Right hindlimb (tissue), 1 donor: ENCODE measurements at regions not wholly inside any gene's neighbourhood (a gene's known extent, or its start where the extent isn't known, plus 50 kb on each side); places are given as distances from the start of the nearest gene placed in this dataset.
A peak's percentile ranks its signal among the peaks of the same experiment; 100 is the strongest.
"Not testable (repeated sequence)": the region's sequence is repeated elsewhere in the genome, so short reads cannot be mapped to it uniquely, and the experiment has no call there.

Experiments
- DNase-seq: peaks from one replicate; pipeline ENCODE4 v3.0.0-alpha.2; 2018

- not testable (repeated sequence) for DNase-seq
Measured at GRCh38 chr18:44359741-44360140, 320.9 kb upstream of the SETBP1 start.

GRCh38 chr18:44362213-44362612, 318.5 kb upstream of the SETBP1 start:
- DNase-seq = not testable (repeated sequence)

DNA sequence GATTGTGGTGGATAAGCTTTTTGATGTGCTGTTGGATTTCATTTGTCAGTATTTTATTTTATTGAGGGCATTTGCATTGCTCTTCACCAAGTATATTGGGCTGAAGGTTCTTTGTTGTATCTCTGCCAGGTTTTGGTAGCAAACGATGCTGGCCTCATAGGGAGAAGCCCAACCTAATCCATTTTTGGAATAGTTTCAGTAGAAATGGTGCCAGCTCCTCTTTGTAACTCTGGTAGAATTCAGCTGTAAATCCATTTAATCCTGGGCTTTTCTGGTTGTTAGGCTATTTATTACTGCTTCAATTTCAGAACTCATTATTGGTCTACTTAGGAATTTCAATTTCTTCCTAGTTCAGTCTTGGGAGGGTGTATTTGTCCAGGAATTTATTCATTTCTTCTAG, 309.8 kb upstream of the SETBP1 start:
- DNase-seq = no peak

DNA sequence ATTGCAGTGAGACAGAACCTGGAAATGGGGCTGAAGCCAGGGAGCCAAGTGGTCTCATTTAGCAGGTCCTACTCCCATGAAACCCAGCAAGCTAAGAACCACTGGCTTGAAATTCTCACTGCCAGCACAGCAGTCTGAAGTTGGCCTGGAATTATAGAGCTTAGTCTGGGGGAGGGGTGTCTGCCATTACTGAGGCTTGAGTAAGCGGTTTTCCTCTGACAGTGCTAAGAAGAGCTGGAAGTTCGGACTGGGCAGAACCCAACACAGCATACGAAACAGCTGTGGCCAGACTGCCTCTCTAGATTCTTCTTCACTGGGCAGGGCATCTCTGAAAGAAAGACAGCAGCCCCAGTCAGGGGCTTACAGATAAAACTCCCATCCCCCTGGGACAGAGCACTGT, 305.7 kb upstream of the SETBP1 start:
- no peak for DNase-seq

DNA sequence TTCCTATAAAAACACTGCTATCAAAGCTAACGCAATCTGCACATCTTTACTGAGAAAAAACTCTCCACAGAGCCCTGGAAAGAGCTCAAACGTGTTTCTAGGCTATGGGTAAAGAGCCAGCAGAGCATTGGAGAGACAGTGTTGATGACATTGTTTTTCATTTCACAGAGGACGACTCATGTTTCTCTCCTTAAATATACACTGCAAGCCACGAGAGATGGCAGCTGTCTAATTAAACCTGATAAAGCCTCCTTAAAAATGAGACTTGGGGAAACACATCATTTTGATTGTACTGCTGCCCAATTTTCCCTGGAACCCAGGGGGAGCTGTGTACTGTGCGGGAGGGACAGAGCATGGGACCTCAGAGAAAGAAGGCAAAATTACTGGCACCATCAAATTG, 294.3 kb upstream of the SETBP1 start:
- peak; percentile 23 for DNase-seq

GRCh38 chr18:44388329-44388728, 292.4 kb upstream of the SETBP1 start:
- no peak for DNase-seq

DNA sequence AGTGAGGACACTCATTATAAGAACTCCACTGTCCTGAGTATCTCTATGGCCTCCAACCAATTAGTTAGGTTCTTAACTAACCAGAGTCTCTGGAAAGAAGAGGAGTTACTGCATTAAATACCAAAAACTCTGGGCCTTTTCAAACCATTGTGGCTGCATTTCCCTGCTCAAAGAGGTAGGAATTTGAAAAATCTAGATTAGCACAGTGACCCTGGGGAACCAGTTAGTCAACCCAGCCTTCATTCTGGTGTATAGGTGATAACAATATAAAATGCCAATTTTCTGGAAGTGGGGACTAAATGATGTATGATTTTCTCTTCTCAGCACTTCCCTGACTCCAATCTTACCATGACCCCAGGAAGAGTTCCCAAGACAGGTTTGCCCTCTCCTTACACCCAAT, 287.8 kb upstream of the SETBP1 start:
- no peak for DNase-seq

GRCh38 chr18:44393406-44393805, 287.3 kb upstream of the SETBP1 start:
- DNase-seq = no peak

GRCh38 chr18:44396550-44396949, 284.1 kb upstream of the SETBP1 start:
- DNase-seq = no peak

DNA sequence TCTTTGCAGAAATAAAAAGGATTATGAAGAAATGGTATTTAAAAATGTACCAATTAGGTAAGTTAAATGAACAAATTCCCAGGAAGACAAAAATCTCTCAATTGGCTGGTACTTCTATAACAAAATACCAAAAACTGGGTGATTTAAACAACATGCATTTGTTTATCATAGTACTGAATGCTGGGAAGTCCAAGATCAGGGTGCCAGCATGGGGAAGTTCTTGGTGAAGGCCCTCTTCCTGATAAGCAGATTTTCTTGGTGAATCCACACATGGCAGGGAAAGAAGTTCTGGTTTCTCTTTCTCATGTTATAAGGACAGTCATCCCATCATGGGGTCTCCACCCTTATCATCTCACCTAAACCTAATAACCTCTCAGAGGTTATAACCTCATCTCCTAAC, 271.6 kb upstream of the SETBP1 start:
- DNase-seq = no peak

GRCh38 chr18:44409515-44409914, 271.2 kb upstream of the SETBP1 start:
- no peak for DNase-seq

DNA sequence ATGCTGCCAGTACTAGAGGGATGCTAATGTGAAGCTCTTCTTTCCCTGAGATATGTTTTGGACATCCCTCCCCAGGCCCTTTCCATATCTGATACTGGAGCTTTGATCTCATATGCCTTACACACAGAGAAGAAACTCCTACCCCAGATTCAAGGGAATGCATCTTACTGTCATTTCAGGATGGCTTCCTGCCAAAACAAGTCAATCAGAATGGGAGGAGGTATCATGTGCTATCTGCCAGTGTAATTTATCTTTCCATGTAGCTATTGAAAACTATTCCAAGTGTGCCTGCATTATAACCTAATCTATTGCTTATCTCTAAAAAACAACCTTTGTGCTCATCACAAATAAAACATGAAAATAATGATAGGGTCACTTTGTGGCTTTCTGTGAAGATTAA, 269.9 kb upstream of the SETBP1 start:
- no peak for DNase-seq

- DNase-seq = no peak
Measured at GRCh38 chr18:44411262-44411905, 269.3 kb upstream of the SETBP1 start.

DNA sequence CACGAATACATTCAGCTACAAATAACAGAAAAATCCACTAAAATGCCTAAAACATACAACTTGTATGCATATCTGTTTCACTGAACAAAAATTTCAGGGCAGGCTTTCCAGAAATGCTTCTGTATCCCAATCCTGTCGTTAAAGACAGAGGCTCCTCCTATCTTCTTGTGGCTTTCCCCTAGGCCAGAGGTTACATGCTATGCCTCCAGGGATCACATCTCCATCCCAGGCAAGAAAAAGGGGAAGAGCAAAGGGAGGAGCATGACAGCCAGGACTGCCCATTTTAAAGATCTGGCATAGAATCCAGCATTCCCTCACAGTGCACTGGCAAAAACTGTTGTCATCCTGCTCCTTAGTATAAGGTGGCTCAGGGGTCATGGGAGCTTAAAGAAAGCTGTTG, 268.7 kb upstream of the SETBP1 start:
- no peak for DNase-seq

DNA sequence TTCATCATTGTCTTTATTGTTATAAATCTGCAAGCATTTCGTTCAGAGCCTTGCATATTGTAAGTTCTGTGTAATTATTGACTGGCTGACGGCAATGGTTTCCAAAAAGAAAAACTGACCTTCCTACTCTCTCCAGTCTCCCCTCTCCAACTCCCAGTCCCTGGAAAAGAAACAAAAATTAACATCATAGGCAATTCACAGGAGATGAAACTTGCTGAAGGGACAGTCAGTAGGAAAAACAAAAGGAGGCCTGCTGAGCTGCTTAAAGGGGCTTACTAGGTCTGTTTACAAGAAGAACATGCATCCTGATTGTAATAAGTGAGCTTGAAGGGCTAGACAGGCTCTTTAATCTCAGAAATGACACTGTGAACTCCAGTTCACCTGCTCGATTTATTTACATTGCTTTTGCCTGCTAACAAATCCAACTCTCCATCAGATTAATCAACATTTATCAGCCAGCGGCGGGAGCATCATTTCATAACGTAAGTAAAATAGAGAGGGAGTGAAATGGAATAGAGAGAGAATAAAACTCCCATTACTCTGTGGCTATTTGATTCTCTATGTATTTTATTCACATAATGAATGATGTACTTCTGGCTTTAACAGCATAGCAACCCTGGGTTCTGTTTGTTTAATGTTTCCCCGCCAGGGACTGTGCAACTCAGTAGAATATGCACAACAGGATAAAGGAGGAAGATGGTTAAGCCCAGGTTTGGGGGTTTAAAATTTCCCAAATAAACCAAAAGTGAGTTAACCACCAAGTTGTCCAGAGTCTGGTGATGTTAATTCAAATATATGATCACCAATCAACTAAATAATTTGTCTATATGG, 256.7 kb upstream of the SETBP1 start:
- peak; percentile 32 for DNase-seq

- DNase-seq = no peak
Measured at GRCh38 chr18:44424645-44425035, 256.0 kb upstream of the SETBP1 start.

- no peak for DNase-seq
Measured at GRCh38 chr18:44425161-44425560, 255.5 kb upstream of the SETBP1 start.

DNA sequence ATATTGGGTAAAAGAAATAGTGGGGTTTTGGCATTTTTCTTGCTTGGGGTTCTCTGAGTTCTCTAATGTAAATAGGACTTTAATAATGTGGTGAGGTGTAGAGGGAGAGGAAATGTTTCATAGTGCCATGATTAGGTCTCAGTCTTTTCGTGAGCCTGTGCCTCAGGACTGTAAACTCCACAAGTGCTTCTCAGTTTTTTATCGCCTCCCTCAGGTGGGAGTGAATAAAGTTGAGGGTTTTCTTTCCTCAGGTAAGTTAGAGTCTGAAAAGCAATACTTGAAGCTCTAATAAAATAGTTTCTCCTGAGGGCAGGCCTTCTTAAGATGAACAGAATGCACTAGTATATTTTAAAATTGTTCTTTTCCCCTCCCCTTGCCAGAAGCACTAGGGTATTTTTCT, 243.1 kb upstream of the SETBP1 start:
- DNase-seq = no peak

DNA sequence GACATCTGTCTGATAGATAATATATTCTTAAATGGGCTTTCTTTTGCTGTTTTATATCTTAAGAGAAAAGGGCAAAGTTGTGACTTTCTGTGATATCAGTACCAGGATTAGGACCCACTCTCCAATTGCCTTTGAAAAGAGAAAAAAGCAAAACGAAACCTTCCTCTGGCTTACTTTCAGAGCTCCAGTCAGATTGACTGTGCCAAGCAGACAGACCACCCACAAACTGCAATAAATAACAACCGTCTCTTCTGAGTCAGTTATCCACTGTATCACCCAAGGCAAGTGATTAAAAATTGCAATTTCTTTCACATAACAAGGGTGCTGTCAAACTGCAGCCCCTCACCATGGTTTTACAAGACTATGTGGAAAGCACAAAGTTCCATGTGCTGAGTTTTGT, 230.5 kb upstream of the SETBP1 start:
- DNase-seq = no peak

- DNase-seq = no peak
Measured at GRCh38 chr18:44452346-44452745, 228.3 kb upstream of the SETBP1 start.

DNA sequence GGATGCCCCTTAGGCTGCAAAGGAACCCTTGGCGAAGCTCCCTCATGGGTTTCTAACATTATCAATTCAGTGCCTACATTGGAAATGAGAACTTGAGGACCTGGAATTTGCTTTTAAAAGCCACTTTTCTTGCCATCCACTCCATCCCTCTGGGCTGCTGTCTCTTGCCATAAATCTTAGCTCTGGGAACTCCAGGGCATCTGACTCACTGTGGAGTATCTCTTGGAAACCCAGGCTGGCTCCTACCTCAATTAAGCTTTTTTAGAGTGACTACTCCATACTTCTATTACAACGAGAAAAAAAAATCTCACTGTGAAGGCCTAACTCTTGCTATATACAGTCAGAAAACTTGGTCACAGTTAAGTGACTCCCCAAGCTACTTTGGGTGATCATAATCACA, 227.2 kb upstream of the SETBP1 start:
- no peak for DNase-seq

GRCh38 chr18:44458777-44459176, 221.9 kb upstream of the SETBP1 start:
- DNase-seq = no peak

- DNase-seq = no peak
Measured at GRCh38 chr18:44464398-44465180, 216.1 kb upstream of the SETBP1 start.

DNA sequence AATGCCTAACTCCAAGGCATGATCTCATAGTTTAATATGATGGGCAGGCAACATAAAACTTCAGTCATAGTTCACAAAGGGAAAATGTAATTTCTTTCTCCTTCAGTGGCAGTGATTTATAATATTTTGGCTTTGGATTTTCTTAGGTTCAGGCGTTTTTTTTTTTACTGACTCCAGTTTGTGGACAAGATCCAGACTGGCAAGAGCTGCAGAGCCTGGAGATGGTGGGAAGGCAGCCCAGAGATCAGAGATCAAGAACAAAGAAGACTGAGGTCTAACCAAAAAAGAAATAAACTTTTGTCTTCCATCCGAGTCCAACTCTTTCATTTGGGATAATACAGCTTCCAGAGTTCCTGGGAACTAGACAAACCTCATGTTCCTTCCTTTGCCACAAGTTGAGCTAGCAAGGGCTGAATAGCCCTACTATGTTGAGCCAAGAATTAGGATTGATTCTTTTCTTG, 215.3 kb upstream of the SETBP1 start:
- peak; percentile 46 for DNase-seq
